ENCODE measurements at regions not wholly inside any gene's neighbourhood (a gene's known extent, or its start where the extent isn't known, plus 50 kb on each side); places are given as distances from the start of the nearest gene placed in this dataset.

DNA sequence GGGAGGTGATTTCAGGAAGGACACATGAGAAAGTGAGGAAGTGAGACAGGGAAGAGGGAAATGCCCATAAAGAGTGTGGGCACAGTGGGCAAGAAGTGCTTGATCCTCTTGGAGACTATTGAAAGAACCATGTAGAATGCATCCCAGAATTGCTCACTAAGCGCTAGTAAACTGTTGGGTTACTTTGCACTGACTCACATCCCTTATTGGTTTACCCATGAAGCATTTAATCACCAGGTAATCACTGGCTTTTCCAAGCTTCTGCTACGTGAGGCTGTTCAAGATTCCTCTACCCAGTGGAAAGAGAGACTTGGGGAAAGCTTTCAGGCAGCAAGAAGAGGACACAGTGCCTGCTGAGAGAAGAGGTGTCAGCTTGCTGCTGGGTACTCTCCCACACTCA is 410.0 kb upstream of the JAG1 start:
- no peaks in the 10 kb centered on the region for H3K27me3 ChIP-seq
- peaks cover 0 to 11% (median 0%) of the 10 kb centered on the region in 4 donors for H3K4me1 ChIP-seq
- H3K9me3 ChIP-seq = no peaks in the 10 kb centered on the region
- DNase-seq = no peak
- TF ChIP-seq CTCF (IDR thresholded peaks at IDR 0.05) = no peak
- intact Hi-C loops (cut with DNase I; ENCODE audit: low total_unique reads) = no loop called here
- H3K36me3 ChIP-seq = no peaks in the 10 kb centered on the region
- H3K4me3 ChIP-seq = no peak overlapping the region
- H3K27ac ChIP-seq = no peak overlapping the region

DNA sequence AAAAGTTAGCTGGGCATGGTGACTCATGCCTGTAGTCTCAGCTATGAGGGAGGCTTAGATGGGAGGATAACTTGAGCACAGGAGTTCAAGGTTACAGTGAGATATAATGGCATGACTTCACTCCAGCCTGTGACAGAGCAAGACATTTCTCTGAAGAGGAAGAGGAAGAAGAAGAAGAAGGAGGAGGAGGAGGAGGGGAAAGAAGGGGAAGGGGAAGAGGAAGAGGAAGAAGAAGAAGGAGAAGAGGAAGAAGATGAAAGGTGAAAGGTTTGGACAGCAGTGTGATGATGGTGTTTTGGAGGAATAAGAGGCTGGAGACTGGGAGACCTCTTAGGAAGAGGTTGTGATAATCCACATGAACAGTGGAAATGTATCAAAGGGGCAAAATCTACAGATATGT is 410.7 kb upstream of the JAG1 start:
- Histone ChIP-seq H3K4me1 (peaks cover 0 to 11% (median 0%) of the 10 kb centered on the region in 4 donors), H3K4me3 (no peak overlapping the region), H3K36me3 (no peaks in the 10 kb centered on the region), H3K27me3 (no peaks in the 10 kb centered on the region), H3K27ac (no peak overlapping the region), H3K9me3 (no peaks in the 10 kb centered on the region)
- DNase-seq = no peak
- intact Hi-C loops (cut with DNase I; ENCODE audit: low total_unique reads) = no loop called here
- TF ChIP-seq CTCF (IDR thresholded peaks at IDR 0.05) = no peak

- no peak overlapping the region for H3K4me3 ChIP-seq
- peaks cover 0 to 3% (median 0%) of the 10 kb centered on the region in 4 donors for H3K4me1 ChIP-seq
- no peak overlapping the region for H3K27ac ChIP-seq
- DNase-seq = no peak
- TF ChIP-seq CTCF (IDR thresholded peaks at IDR 0.05) = no peak
- H3K9me3 ChIP-seq = no peaks in the 10 kb centered on the region
- H3K27me3 ChIP-seq = no peaks in the 10 kb centered on the region
- intact Hi-C loops (cut with DNase I; ENCODE audit: low total_unique reads) = no loop called here
- H3K36me3 ChIP-seq = no peaks in the 10 kb centered on the region
These were observed 413.2 kb upstream of the JAG1 start for GRCh38 chr20:11086970-11087369.

- Histone ChIP-seq H3K4me1 (peaks cover 0 to 3% (median 0%) of the 10 kb centered on the region in 4 donors), H3K27ac (no peak overlapping the region), H3K9me3 (no peaks in the 10 kb centered on the region), H3K36me3 (no peaks in the 10 kb centered on the region), H3K4me3 (no peak overlapping the region), H3K27me3 (no peaks in the 10 kb centered on the region)
- DNase-seq = no peak
- intact Hi-C loops (cut with DNase I; ENCODE audit: low total_unique reads) = no loop called here
- TF ChIP-seq CTCF (IDR thresholded peaks at IDR 0.05) = no peak
These were observed 417.0 kb upstream of the JAG1 start for GRCh38 chr20:11090751-11091150.

DNA sequence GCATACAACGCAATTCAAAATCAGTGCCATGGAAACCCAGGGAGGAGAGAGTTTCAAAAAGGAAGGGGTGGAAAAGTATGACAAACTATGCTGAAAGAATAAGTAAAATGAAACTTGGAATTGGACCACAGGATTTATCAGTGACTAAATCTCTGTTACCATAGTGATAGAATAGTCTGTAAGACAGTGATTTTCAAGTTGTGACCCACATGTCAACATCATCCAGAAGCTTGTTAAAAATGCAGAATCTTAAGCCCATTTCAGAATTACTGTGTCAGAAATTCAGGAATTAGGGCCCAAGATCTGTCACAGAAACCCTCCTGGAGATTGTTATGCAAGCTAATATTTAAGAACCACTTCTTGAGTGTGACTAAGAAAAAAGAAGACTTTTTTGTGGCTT is 417.7 kb upstream of the JAG1 start:
- no peak for TF ChIP-seq CTCF (IDR thresholded peaks at IDR 0.05)
- Histone ChIP-seq H3K4me1 (peaks cover 0 to 3% (median 0%) of the 10 kb centered on the region in 4 donors), H3K36me3 (no peaks in the 10 kb centered on the region), H3K9me3 (no peaks in the 10 kb centered on the region), H3K4me3 (no peak overlapping the region), H3K27me3 (no peaks in the 10 kb centered on the region), H3K27ac (no peak overlapping the region)
- intact Hi-C loops (cut with DNase I; ENCODE audit: low total_unique reads) = no loop called here
- no peak for DNase-seq

DNA sequence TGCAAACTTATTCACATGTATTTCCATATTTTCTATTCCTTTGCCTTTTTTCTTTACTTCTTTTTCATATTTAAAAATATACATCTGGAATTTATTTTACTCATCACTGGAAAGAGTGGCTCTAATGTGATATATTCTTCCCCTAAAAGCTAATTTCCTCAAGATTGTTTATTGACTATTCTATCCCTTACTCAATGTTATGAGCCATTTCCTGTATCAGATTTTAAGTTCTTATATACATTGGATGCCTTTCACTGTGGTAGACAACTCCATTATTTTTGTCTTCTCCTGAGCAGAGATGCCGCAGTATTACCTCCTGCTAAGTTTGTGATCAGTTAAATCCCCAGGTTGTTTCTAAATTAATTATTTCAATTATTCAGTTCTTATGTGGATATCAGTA is 418.4 kb upstream of the JAG1 start:
- H3K27me3 ChIP-seq = no peaks in the 10 kb centered on the region
- H3K4me1 ChIP-seq = peaks cover 0 to 3% (median 0%) of the 10 kb centered on the region in 4 donors
- DNase-seq = no peak
- intact Hi-C loops (cut with DNase I; ENCODE audit: low total_unique reads) = no loop called here
- TF ChIP-seq CTCF (IDR thresholded peaks at IDR 0.05) = no peak
- no peak overlapping the region for H3K27ac ChIP-seq
- no peaks in the 10 kb centered on the region for H3K36me3 ChIP-seq
- H3K4me3 ChIP-seq = no peak overlapping the region
- no peaks in the 10 kb centered on the region for H3K9me3 ChIP-seq

Measured in tibial artery (tissue), 4 donors.